ENCODE measurements at regions not wholly inside any gene's neighbourhood (a gene's known extent, or its start where the extent isn't known, plus 50 kb on each side); places are given as distances from the start of the nearest gene placed in this dataset.
A peak's percentile ranks its signal among the peaks of the same experiment; 100 is the strongest.

- peak; percentile 21 for DNase-seq (ENCODE audit: extremely low spot score)
- Histone ChIP-seq H3K27me3 (no peaks in the 10 kb centered on the region), H3K9me3 (no peaks in the 10 kb centered on the region), H3K36me3 (no peaks in the 10 kb centered on the region), H3K4me1 (peaks cover 0 to 10% (median 8%) of the 10 kb centered on the region in 4 donors), H3K4me3 (no peak overlapping the region), H3K27ac (replicated peaks in 1 of 4) (no peak overlapping the region)
- intact Hi-C loops (cut with DNase I) = no loop called here
- TF ChIP-seq POLR2A (IDR thresholded peaks at IDR 0.05; ENCODE audit: low read depth) (no peak), POLR2AphosphoS5 (IDR thresholded peaks at IDR 0.05) (no peak), EP300 (IDR thresholded peaks at IDR 0.05) (no peak), CTCF (IDR thresholded peaks at IDR 0.05) (no peak)
These were observed 374.6 kb upstream of the ESRRG start for GRCh38 chr1:217097819-217098218.

- no peak overlapping the region for H3K27ac ChIP-seq (replicated peaks in 1 of 4)
- no peaks in the 10 kb centered on the region for H3K9me3 ChIP-seq
- peak; percentile 26 for DNase-seq (ENCODE audit: extremely low spot score)
- TF ChIP-seq POLR2A (IDR thresholded peaks at IDR 0.05; ENCODE audit: low read depth) (no peak), EP300 (IDR thresholded peaks at IDR 0.05) (no peak), POLR2AphosphoS5 (IDR thresholded peaks at IDR 0.05) (no peak), CTCF (IDR thresholded peaks at IDR 0.05) (no peak)
- no peaks in the 10 kb centered on the region for H3K36me3 ChIP-seq
- 80% methylated on average over 7 of the region's 7 CpGs for WGBS
- no peaks in the 10 kb centered on the region for H3K27me3 ChIP-seq
- peaks cover 0 to 18% (median 16%) of the 10 kb centered on the region in 4 donors for H3K4me1 ChIP-seq
- intact Hi-C loops (cut with DNase I) = no loop called here
- no peak overlapping the region for H3K4me3 ChIP-seq
These were observed 373.0 kb upstream of the ESRRG start for GRCh38 chr1:217096200-217096599.

GRCh38 chr1:217095050-217095622, 371.9 kb upstream of the ESRRG start:
- no peak overlapping the region for H3K4me3 ChIP-seq
- peaks cover 4 to 29% (median 27%) of the 10 kb centered on the region in 4 donors for H3K4me1 ChIP-seq
- TF ChIP-seq EP300 (IDR thresholded peaks at IDR 0.05) = no peak
- no peak for TF ChIP-seq CTCF (IDR thresholded peaks at IDR 0.05)
- TF ChIP-seq POLR2A (IDR thresholded peaks at IDR 0.05; ENCODE audit: low read depth) = no peak
- TF ChIP-seq POLR2AphosphoS5 (IDR thresholded peaks at IDR 0.05) = no peak
- whole genome bisulfite sequencing = 91% methylated on average over 2 of the region's 2 CpGs
- DNase-seq (ENCODE audit: extremely low spot score) = peak; percentile 47
- intact Hi-C loops (cut with DNase I) = no loop called here
- no peaks in the 10 kb centered on the region for H3K36me3 ChIP-seq
- H3K9me3 ChIP-seq = no peaks in the 10 kb centered on the region
- H3K27ac ChIP-seq (replicated peaks in 1 of 4) = no peak overlapping the region
- no peaks in the 10 kb centered on the region for H3K27me3 ChIP-seq

GRCh38 chr1:217091561-217091960, 368.3 kb upstream of the ESRRG start:
- Histone ChIP-seq H3K27ac (replicated peaks in 1 of 4) (peak overlapping the region; percentile 85 to 89 (median 86)), H3K4me1 (peaks cover 4 to 47% (median 37%) of the 10 kb centered on the region in 4 donors), H3K36me3 (no peaks in the 10 kb centered on the region), H3K4me3 (peak overlapping the region in 1 of 4 donors; percentile 63), H3K9me3 (no peaks in the 10 kb centered on the region), H3K27me3 (peaks cover 0 to 5% (median 0%) of the 10 kb centered on the region in 4 donors)
- intact Hi-C loops (cut with DNase I) = no loop called here
- no peak for TF ChIP-seq POLR2A (IDR thresholded peaks at IDR 0.05; ENCODE audit: low read depth)
- TF ChIP-seq POLR2AphosphoS5 (IDR thresholded peaks at IDR 0.05) = no peak
- TF ChIP-seq CTCF (IDR thresholded peaks at IDR 0.05) = no peak
- TF ChIP-seq EP300 (IDR thresholded peaks at IDR 0.05) = no peak
- WGBS = 87% methylated on average over 4 of the region's 4 CpGs
- DNase-seq (ENCODE audit: extremely low spot score) = no peak
